DND-41 (cell line): ENCODE measurements at regions not wholly inside any gene's neighbourhood (a gene's known extent, or its start where the extent isn't known, plus 50 kb on each side); places are given as distances from the start of the nearest gene placed in this dataset.

Experiments used
- CTCF ChIP-seq: IDR thresholded peaks from 2 replicates; pipeline ENCODE4 v1.5.1; 2012; ENCODE audit warnings: borderline replicate concordance, low read length, moderate library complexity, mild to moderate bottlenecking; ENCODE audit not compliant: poor library complexity, severe bottlenecking; ENCODE audit errors: extremely low read depth
- EZH2 ChIP-seq: IDR thresholded peaks from 3 replicates; pipeline ENCODE4 v1.6.1; 2012; ENCODE audit warnings: borderline replicate concordance, low read depth, mild to moderate bottlenecking, moderate library complexity, low read length, inconsistent platforms; ENCODE audit not compliant: severe bottlenecking

GRCh38 chr2:128541448-128541847 is 222.8 kb upstream of the HS6ST1 start:
- TF ChIP-seq CTCF: no peak
- no peak for TF ChIP-seq EZH2
